ENCODE measurements at regions not wholly inside any gene's neighbourhood (a gene's known extent, or its start where the extent isn't known, plus 50 kb on each side); places are given as distances from the start of the nearest gene placed in this dataset.

- Histone ChIP-seq H3K79me2 (replicated peaks; ENCODE audit: insufficient read depth) (no peaks in the 10 kb centered on the region), H2AFZ (no peak overlapping the region), H3K36me3 (ENCODE audit: insufficient read depth) (no peaks in the 10 kb centered on the region), H3K27ac (ENCODE audit: low read depth) (no peak overlapping the region), H3K4me1 (ENCODE audit: insufficient read depth) (no peaks in the 10 kb centered on the region), H3K4me2 (no peak overlapping the region), H3K27me3 (ENCODE audit: insufficient read depth) (no peaks in the 10 kb centered on the region), H3F3A (replicated peaks; ENCODE audit: low read depth) (no peaks in the 10 kb centered on the region), H3K4me3 (no peak overlapping the region), H3K9me2 (ENCODE audit: insufficient read depth) (peaks cover 2% of the 10 kb centered on the region; the same call in 1 of the 2 replicates), H4K20me1 (replicated peaks; ENCODE audit: insufficient read depth) (no peaks in the 10 kb centered on the region)
- H3K9me3 Mint-ChIP-seq = peaks cover 20% of the 10 kb centered on the region
- no peak for TF ChIP-seq CREB1 (CRISPR knock-in tag; IDR thresholded peaks at IDR 0.05; ENCODE audit: low read depth)
- no peak for TF ChIP-seq ETS1 (IDR thresholded peaks at IDR 0.05)
- no peak for TF ChIP-seq ZNF331 (CRISPR knock-in tag; IDR thresholded peaks at IDR 0.05; ENCODE audit: low read depth)
- TF ChIP-seq CTCF (conservative IDR thresholded peaks at IDR 0.05; ENCODE audit: low read depth in 2 of 2) = no peak
- TF ChIP-seq NANOG (IDR thresholded peaks at IDR 0.05; ENCODE audit: borderline replicate concordance) = no peak
- no peak for TF ChIP-seq POLR2AphosphoS5 (IDR thresholded peaks at IDR 0.05; ENCODE audit: low read depth)
- no peak for TF ChIP-seq EZH2phosphoT487 (IDR thresholded peaks at IDR 0.05; ENCODE audit: unreplicated experiment)
- TF ChIP-seq REST (IDR thresholded peaks at IDR 0.05; ENCODE audit: unreplicated experiment) = no peak
- no peak for TF ChIP-seq EZH2 (IDR thresholded peaks at IDR 0.05; ENCODE audit: low read depth, unreplicated experiment)
- no peak for TF ChIP-seq STAT1 (IDR thresholded peaks at IDR 0.05; ENCODE audit: unreplicated experiment)
- TF ChIP-seq JUNB (IDR thresholded peaks at IDR 0.05; ENCODE audit: unreplicated experiment) = no peak
- TF ChIP-seq ZNF114 (CRISPR knock-in tag; IDR thresholded peaks at IDR 0.05) = no peak
- TF ChIP-seq ZNF462 (CRISPR knock-in tag; IDR thresholded peaks at IDR 0.05) = no peak
- H3K36me3 Mint-ChIP-seq (ENCODE audit: low read depth) = peaks cover 13% of the 10 kb centered on the region
- no peaks in the 10 kb centered on the region for H3K27me3 Mint-ChIP-seq (ENCODE audit: insufficient read depth, low read depth, poor library complexity)
- no peak overlapping the region for H3K4me3 Mint-ChIP-seq
- H3K27ac Mint-ChIP-seq = no peak overlapping the region
- ATAC-seq (no peak), DNase-seq (ENCODE audit: low spot score) (no peak)
- no peaks in the 10 kb centered on the region for H3K4me1 Mint-ChIP-seq
Observed at GRCh38 chr2:17069564-17069963, 403.9 kb upstream of the CYRIA start.

Data from GM23338 (cell line).